SU-DHL-6 (cell line): ENCODE measurements at regions not wholly inside any gene's neighbourhood (a gene's known extent, or its start where the extent isn't known, plus 50 kb on each side); places are given as distances from the start of the nearest gene placed in this dataset.

Source experiments
- H2AFZ ChIP-seq: fragments of 200-600 bp; sonication (generic); 2 replicates; pipeline ENCODE4 v1.6.1; 2014; ENCODE audit warnings: low read depth, mild to moderate bottlenecking, moderate library complexity, mixed read lengths, antibody characterized with exemption, low read length; ENCODE audit not compliant: severe bottlenecking
- H3F3A ChIP-seq: fragments of 200-600 bp; shearing (Covaris generic); 2 replicates; pipeline ENCODE4 v1.6.0; 2016; ENCODE audit warnings: antibody characterized with exemption, mild to moderate bottlenecking; ENCODE audit not compliant: insufficient read depth
- H3K27ac ChIP-seq: fragments of 200-600 bp; sonication (generic); 2 replicates; pipeline ENCODE4 v1.5.1; 2016; ENCODE audit warnings: low read depth, mild to moderate bottlenecking, low read length, moderate library complexity, mixed read lengths
- H3K27me3 ChIP-seq: fragments of 200-600 bp; sonication (generic), shearing (Covaris generic); 2 replicates; pipeline ENCODE4 v1.6.0; 2014; ENCODE audit warnings: mild to moderate bottlenecking, low read length
- H3K36me3 ChIP-seq: fragments of 200-600 bp; sonication (generic); 2 replicates; pipeline ENCODE4 v1.6.1; 2014; ENCODE audit warnings: mild to moderate bottlenecking, low read length, mixed read lengths
- H3K4me2 ChIP-seq: fragments of 300-600, 200-600 bp; shearing (Covaris generic), sonication (generic); 2 replicates; pipeline ENCODE4 v1.6.0; 2014; ENCODE audit warnings: low read length, low read depth, mild to moderate bottlenecking; ENCODE audit not compliant: poor library complexity, severe bottlenecking
- H3K4me3 ChIP-seq: fragments of 200-600 bp; sonication (generic); 2 replicates; pipeline ENCODE4 v1.5.1; 2014; ENCODE audit warnings: antibody characterized with exemption, low read length, mild to moderate bottlenecking, mixed read lengths; ENCODE audit not compliant: insufficient read depth, poor library complexity, severe bottlenecking
- H3K79me2 ChIP-seq: fragments of 200-600 bp; sonication (generic); 2 replicates; pipeline ENCODE4 v1.6.1; 2014; ENCODE audit warnings: mild to moderate bottlenecking, low read length, moderate library complexity; ENCODE audit not compliant: insufficient read depth
- H3K9ac ChIP-seq: fragments of 200-600 bp; sonication (generic); 2 replicates; pipeline ENCODE4 v1.7.0; 2014; ENCODE audit warnings: mild to moderate bottlenecking, low read length
- H3K9me2 ChIP-seq: fragments of 200-600 bp; sonication (generic); replicated peaks from 2 replicates; pipeline ENCODE4 v1.6.1; 2014; ENCODE audit warnings: low read length; ENCODE audit not compliant: insufficient read depth
- H3K9me3 ChIP-seq: fragments of 200-600 bp; sonication (generic); 2 replicates; pipeline ENCODE4 v1.6.1; 2014; ENCODE audit warnings: low read length, mixed read lengths; ENCODE audit not compliant: insufficient read depth
- H4K20me1 ChIP-seq: fragments of 200-600 bp; sonication (generic); 2 replicates; pipeline ENCODE4 v1.6.1; 2014; ENCODE audit warnings: low read depth, mild to moderate bottlenecking, antibody characterized with exemption, low read length, moderate library complexity, mixed read lengths
- CTCF ChIP-seq: fragments of 200-600 bp; sonication (generic); IDR thresholded peaks from one replicate; pipeline ENCODE4 v1.5.1; 2017; ENCODE audit warnings: antibody characterized with exemption, mild to moderate bottlenecking, low read length, moderate library complexity; ENCODE audit not compliant: insufficient read depth, poor library complexity, severe bottlenecking
- EZH2phosphoT487 ChIP-seq: fragments of 200-600 bp; sonication (generic), shearing (Covaris generic); conservative IDR thresholded peaks from 2 replicates; pipeline ENCODE4 v1.6.1; 2018; ENCODE audit warnings: mild to moderate bottlenecking, antibody characterized with exemption, low read length, moderate library complexity, mixed read lengths

GRCh38 chr4:138602664-138603063 is 360.5 kb upstream of the SLC7A11 start:
- Histone ChIP-seq H4K20me1 (no peaks in the 10 kb centered on the region), H3K36me3 (no peaks in the 10 kb centered on the region), H3K4me3 (no peak overlapping the region), H3K27ac (no peak overlapping the region), H3K27me3 (no peaks in the 10 kb centered on the region), H3K79me2 (no peaks in the 10 kb centered on the region), H3K4me2 (no peak overlapping the region), H3K9me3 (no peaks in the 10 kb centered on the region), H2AFZ (no peak overlapping the region), H3F3A (no peaks in the 10 kb centered on the region), H3K9me2 (no peaks in the 10 kb centered on the region), H3K9ac (no peak overlapping the region)
- TF ChIP-seq EZH2phosphoT487 (no peak), CTCF (no peak)

- no peak overlapping the region for H3K9ac ChIP-seq
- H3K9me2 ChIP-seq, result no peaks in the 10 kb centered on the region
- no peak overlapping the region for H3K4me2 ChIP-seq
- H3K27ac ChIP-seq, result no peak overlapping the region
- H3K27me3 ChIP-seq, result no peaks in the 10 kb centered on the region
- TF ChIP-seq EZH2phosphoT487 (no peak), CTCF (no peak)
- no peak overlapping the region for H3K4me3 ChIP-seq
- no peaks in the 10 kb centered on the region for H3F3A ChIP-seq
- H3K9me3 ChIP-seq, result no peaks in the 10 kb centered on the region
- no peaks in the 10 kb centered on the region for H3K36me3 ChIP-seq
- H4K20me1 ChIP-seq, result no peaks in the 10 kb centered on the region
- H2AFZ ChIP-seq, result no peak overlapping the region
- H3K79me2 ChIP-seq, result no peaks in the 10 kb centered on the region
These were observed 357.8 kb upstream of the SLC7A11 start for GRCh38 chr4:138599965-138600364.

GRCh38 chr4:138598226-138598625 is 356.1 kb upstream of the SLC7A11 start:
- Histone ChIP-seq H3K27me3 (no peaks in the 10 kb centered on the region), H2AFZ (no peak overlapping the region), H3K4me2 (no peak overlapping the region), H3K4me3 (no peak overlapping the region), H3K9me2 (no peaks in the 10 kb centered on the region), H4K20me1 (no peaks in the 10 kb centered on the region), H3K79me2 (no peaks in the 10 kb centered on the region), H3F3A (no peaks in the 10 kb centered on the region), H3K9ac (no peak overlapping the region), H3K36me3 (no peaks in the 10 kb centered on the region), H3K27ac (no peak overlapping the region), H3K9me3 (no peaks in the 10 kb centered on the region)
- TF ChIP-seq CTCF (no peak), EZH2phosphoT487 (no peak)
